Ovary (tissue), 3 donors: ENCODE measurements at regions not wholly inside any gene's neighbourhood (a gene's known extent, or its start where the extent isn't known, plus 50 kb on each side); places are given as distances from the start of the nearest gene placed in this dataset.

Source experiments
- EP300 ChIP-seq: sonication (generic); formaldehyde crosslinking; IDR thresholded peaks from one replicate; pipeline ENCODE4 v1.6.1; 2017; ENCODE audit warnings: antibody characterized with exemption
- TF ChIP-seq, protein P1 (sequence below), 3 donors: fragments of 450-650 bp in 2 of 3; fragments of 200-600 bp in 1 of 3; IDR thresholded peaks; one replicate each; pipeline versions ENCODE4 v1.5.1 to v1.8.0; 2016 to 2022; ENCODE audit warnings: antibody characterized with exemption in 3 of 3, mild to moderate bottlenecking in 1 of 3
- donor health status: DM: no; HTN: no; CAD: no.

DNA sequence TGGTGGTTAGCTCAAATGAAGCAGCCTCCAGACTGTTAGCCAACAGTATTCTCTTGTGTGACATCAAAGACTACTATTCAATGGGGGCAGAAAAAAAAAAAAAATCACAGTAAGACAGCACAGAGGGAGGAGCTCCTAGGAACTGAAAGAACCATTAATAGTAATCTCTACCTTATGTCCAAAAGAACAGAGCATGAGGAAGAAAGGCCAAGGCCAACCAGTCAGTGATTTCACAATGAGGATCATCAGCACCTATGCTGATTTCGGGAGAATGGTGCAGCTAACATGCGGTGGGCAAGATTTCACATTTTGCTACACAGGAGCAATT is 66.3 kb upstream of the SOX5 start:
- TF ChIP-seq, protein P1, sequence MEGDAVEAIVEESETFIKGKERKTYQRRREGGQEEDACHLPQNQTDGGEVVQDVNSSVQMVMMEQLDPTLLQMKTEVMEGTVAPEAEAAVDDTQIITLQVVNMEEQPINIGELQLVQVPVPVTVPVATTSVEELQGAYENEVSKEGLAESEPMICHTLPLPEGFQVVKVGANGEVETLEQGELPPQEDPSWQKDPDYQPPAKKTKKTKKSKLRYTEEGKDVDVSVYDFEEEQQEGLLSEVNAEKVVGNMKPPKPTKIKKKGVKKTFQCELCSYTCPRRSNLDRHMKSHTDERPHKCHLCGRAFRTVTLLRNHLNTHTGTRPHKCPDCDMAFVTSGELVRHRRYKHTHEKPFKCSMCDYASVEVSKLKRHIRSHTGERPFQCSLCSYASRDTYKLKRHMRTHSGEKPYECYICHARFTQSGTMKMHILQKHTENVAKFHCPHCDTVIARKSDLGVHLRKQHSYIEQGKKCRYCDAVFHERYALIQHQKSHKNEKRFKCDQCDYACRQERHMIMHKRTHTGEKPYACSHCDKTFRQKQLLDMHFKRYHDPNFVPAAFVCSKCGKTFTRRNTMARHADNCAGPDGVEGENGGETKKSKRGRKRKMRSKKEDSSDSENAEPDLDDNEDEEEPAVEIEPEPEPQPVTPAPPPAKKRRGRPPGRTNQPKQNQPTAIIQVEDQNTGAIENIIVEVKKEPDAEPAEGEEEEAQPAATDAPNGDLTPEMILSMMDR (IDR thresholded peaks at IDR 0.05): no peak
- no peak for TF ChIP-seq EP300
